Activated gamma-delta T cell treated with Interleukin-2 at 50 U/mL for 16 hours (primary cell): ENCODE measurements at regions not wholly inside any gene's neighbourhood (a gene's known extent, or its start where the extent isn't known, plus 50 kb on each side); places are given as distances from the start of the nearest gene placed in this dataset.

Experiments used
- DNase-seq: peaks from one replicate; pipeline ENCODE4 v3.0.0-alpha.2; 2020

DNA sequence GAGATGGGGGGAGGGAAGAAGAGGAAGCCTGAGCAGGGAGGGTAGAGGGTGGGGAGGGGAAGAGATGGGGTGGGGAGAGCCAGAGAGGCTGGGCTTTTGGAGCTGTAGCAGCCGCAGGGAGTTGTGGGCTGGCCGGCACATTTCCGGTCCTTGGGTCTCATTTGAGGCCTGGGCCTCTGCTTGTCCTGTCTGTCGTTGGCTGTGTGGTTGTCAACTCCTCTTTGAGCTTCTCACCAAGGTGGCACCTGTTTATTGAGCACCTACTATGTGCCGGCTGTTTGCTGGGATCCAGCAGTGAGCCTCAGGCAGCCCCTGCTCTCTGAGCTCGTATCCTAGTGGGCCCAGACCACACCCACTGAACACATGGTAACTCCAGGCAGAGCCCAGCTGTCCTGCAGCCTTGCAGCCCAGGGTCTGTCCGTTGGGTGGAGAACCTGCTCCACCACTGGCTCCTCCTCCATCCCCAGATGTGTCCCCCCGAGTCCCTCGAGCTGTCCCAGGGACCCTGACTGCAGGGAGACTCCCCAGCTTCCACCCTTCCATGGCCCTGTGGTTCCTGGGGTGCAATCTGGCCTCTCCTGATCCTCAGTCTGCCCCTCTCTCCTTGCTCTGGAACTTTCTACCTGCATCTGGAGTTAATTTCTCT is 164.9 kb downstream of the IRF8 start:
- DNase-seq: no peak

GRCh38 chr16:86064431-86065250 is 165.7 kb downstream of the IRF8 start:
- no peak for DNase-seq

GRCh38 chr16:86065711-86066110 is 166.7 kb downstream of the IRF8 start:
- DNase-seq: no peak

DNA sequence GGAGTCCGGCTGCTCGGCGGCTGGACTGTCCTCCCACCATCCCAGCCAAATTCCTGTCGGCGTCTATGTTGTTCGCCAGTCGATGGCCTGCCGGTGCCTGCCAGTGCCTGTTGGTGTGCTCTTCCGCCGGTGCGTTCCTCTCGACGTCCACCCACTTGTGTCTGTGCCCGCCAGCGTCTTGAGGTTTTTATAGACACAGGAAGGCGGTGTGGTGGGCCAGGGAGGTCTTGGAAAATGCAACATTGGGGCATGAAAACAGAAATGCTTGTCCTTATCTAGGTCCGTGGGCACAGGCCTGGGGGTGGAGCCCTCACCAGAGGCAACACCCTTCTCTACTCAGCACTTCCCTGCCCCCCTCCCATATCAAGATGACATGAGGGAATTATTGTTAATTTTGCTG is 167.8 kb downstream of the IRF8 start:
- DNase-seq: no peak

GRCh38 chr16:86067516-86067915 is 168.6 kb downstream of the IRF8 start:
- no peak for DNase-seq

DNA sequence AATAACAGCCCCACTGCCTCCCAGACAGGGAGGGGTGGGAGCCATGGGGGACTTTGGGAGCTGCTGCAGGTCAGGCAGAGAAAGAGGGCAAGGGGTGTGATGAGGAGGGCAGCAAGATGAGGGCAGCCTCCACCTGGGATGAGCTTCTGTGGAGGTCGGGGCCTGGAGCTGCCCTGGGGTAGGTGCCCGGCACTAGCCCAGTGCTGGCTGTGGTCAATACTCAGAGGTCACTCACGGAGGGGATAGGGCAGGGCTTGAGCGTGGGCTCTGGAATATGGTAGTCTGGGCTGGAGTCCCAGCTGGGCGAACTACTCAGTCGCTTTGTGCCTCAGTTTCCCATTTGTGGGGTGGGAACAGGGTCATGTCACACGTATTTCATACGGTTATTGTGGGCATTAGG is 169.0 kb downstream of the IRF8 start:
- no peak for DNase-seq

DNA sequence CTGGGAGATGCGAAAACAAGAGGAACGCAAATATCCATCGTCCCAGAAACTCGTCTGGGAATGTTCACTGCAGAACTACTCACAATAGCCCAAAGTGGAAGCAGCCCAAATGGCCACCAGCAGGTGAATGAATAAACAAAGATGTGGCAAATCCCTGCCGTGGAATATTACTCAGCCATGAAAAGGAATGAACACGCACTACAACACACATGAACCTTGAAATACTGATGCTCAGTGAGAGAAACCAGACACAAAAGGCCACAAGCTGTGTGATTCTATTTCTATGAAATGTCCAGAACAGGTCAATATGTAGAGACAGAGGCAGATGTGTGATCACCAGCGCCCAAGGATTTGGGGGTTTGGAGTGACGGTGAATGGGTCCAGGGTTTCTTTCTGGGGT is 169.8 kb downstream of the IRF8 start:
- DNase-seq: no peak

DNA sequence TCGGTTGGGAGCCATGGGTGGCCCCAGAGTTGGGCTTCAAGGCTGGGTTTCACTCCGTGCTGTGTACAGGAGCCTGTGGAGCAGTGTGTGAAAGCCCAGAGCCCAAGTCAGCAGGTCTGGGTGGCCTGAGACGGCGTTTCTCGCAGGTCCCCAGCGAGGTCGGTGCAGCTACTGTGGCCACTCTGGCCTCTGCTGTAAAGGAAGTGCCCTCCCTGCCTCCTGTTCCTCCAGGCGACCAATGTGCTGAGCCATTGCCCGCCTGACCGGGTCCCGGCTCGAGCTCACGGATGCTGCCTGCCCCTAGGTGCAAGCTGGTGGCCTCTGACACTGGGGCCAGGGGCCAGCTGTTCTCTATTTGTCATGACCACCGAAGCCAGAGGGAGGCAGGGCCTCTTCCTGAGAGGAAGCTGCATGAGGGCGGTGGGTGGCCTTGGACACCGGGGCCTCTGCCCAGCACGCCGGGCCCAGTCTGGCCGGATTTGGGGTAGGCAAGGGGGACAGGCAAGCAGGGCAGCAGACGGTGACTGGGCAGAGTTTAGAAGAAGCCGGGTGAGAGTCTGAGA is 170.9 kb downstream of the IRF8 start:
- DNase-seq: no peak

- DNase-seq: no peak
These were observed 171.5 kb downstream of the IRF8 start for GRCh38 chr16:86070484-86070883.

DNA sequence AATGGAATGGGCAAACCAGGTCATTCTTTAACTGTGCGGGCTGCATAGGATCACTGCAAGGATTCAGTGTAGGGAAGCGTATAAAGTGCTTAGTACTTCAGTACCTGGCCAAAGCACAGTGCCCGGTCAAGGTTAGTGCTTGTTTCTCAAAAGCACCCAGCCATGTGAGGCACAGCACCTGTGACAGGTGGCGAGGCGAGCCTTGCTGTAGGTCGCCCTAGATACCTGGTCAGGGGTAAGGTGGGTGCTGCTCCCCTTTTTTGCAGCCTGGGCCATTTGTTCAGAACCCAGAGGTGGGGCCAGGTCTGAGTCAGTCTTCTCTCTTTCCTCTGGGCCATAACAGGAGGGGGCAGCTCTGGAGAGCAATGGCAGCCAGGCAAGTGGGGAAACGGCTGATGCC is 172.0 kb downstream of the IRF8 start:
- DNase-seq: no peak

GRCh38 chr16:86071611-86072240 is 172.8 kb downstream of the IRF8 start:
- DNase-seq: no peak

DNA sequence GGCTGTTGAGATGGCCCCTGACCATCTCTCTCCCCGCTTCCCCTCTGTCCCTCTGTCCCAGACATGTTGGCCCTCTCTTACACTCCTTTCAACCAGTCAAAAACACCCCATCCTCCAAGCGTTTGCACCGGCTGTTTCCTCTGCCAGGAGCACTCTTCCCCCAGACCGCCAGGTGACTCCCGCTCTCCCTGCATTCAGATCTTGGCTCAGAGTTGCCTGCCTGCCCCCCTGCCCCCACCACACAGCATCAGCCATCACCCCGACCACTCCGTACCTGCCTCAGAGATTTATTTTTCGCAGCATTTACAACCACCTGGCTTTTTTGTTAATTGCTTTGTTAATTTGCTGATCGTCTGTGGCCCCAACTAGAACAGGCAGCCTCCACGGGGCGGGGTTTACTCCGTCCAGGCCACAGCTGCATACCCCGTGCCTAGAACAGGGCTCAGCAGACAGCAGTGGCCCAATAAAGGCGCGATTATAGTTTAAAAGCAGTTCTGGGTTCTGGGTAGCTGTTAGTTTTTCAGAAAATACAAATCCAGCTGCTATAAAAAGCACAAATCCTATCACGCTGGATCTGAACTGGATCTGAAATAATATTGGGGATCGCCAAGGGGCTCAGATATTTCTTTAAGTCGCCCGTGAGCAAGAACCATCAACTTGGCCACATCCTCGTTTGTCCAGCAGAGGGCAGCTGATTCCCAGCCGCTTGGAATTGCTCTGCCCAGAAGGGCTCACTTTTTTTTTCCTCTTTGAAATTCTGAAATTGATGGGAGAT is 173.6 kb downstream of the IRF8 start:
- DNase-seq: peak; percentile 11

DNA sequence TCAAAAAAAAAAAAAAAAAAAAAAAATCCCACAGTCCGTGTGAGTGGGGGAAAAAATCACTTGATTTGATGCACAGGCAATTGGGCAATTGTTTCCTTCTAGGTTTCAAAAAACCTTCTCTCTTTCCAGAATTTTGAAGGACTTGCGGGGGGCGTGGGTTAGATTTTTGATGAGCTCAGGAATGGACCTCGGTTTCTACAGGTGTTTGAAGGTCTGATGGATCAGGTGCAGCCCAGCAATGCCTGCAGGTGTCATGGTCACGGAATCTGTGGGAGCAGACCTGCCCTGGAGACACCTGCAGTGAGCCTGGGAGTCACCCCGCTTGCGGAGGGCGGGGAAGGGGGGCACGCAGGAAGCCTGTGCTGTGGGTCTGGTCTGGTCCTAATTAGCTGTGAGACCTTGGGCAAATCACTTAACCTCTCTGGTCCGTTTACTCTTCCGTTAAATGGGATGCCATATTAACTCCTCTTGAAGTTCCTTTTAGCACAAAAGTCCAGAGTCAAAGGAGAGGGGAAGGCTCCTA is 174.2 kb downstream of the IRF8 start:
- no peak for DNase-seq

GRCh38 chr16:86073763-86074493 is 175.0 kb downstream of the IRF8 start:
- no peak for DNase-seq

- DNase-seq: no peak
These were observed 175.9 kb downstream of the IRF8 start for GRCh38 chr16:86074651-86075487.

- DNase-seq: no peak
These were observed 176.5 kb downstream of the IRF8 start for GRCh38 chr16:86075488-86075785.

DNA sequence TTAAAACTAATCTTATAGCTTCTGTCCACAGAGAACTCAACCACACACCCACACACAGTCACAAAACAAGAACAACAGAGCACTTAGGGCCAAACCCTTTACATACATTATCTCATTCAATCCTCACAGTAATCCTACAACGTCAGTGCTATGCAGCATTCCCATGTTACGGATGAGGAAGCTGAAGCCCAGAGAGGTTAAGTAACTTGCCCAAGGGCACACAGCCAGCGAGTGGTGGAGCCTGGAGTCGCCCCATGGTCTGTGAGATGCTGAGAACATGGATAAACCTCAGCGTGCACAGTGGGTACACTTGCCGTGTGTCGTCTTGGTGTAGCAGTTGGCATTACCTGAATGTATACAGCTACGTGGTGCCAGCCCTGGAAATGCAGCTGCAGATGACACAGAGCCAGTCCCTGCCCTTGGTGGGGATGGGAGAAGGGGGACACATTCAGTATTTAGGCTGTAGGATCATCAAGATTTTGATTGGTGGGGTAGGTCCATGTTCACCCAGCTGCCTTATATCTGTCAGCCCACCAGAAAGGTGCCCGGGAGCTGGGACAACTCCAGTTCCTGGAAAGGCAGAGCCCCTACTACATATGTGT is 177.0 kb downstream of the IRF8 start:
- no peak for DNase-seq

GRCh38 chr16:86076606-86077005 is 177.6 kb downstream of the IRF8 start:
- no peak for DNase-seq

GRCh38 chr16:86077243-86077940 is 178.4 kb downstream of the IRF8 start:
- DNase-seq: no peak

DNA sequence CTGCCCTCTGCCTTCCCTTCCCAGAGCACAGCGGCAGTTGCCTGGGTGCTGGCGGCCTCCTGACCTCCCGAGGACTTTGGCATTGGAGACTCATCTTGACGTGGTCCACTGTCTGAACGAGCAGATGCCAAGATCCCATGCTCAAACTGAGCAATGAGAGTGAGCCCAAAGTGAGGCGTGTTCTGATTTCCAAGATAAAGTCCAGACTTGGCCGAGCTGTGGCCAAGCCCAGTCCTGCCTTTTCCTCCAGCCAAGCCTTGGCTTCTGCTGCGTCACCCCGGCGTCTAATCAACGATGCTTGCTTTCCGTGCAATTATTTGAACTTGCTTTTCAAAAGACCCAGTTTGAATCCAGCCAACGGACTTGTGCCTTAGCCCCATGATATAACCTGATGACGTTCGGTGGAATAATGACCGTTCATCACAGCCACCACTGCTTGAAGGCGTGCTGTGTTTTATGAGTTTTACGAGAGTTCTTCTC is 179.2 kb downstream of the IRF8 start:
- no peak for DNase-seq
